Neural cell (in vitro differentiated cells): ENCODE measurements at regions not wholly inside any gene's neighbourhood (a gene's known extent, or its start where the extent isn't known, plus 50 kb on each side); places are given as distances from the start of the nearest gene placed in this dataset.

Experiments
- H2AFZ ChIP-seq: fragments of 200-600, 300-800 bp; sonication (generic), shearing (Covaris generic); 2 replicates; pipeline ENCODE4 v1.6.0; 2014; ENCODE audit warnings: low read depth, mild to moderate bottlenecking, antibody characterized with exemption, low read length, moderate library complexity
- H3F3A ChIP-seq: fragments of 200-600 bp; shearing (Covaris generic); 2 replicates; pipeline ENCODE4 v1.6.1; 2016; ENCODE audit warnings: mild to moderate bottlenecking, moderate library complexity, mixed read lengths, antibody characterized with exemption, low read length; ENCODE audit not compliant: insufficient read depth, poor library complexity, severe bottlenecking
- H3K27ac ChIP-seq: fragments of 200-600, 300-800 bp; sonication (generic), shearing (Covaris generic); 2 replicates; pipeline ENCODE4 v1.5.1; 2014; ENCODE audit warnings: mild to moderate bottlenecking, low read length, moderate library complexity
- H3K27me3 ChIP-seq: fragments of 300-800, 200-600 bp; sonication (generic), shearing (Covaris generic); 2 replicates; pipeline ENCODE4 v1.6.0; 2014; ENCODE audit warnings: mild to moderate bottlenecking, low read depth, low read length, moderate library complexity; ENCODE audit not compliant: insufficient read depth
- H3K36me3 ChIP-seq: fragments of 300-800, 200-600 bp; sonication (generic), shearing (Covaris generic); 2 replicates; pipeline ENCODE4 v1.5.1; 2014; ENCODE audit warnings: mild to moderate bottlenecking, antibody characterized with exemption, low read length, moderate library complexity; ENCODE audit not compliant: insufficient read depth
- H3K4me2 ChIP-seq: fragments of 300-800, 200-600 bp; sonication (generic), shearing (Covaris generic); 2 replicates; pipeline ENCODE4 v1.6.0; 2014; ENCODE audit warnings: mild to moderate bottlenecking, low read length
- H3K4me3 ChIP-seq: fragments of 300-800, 200-600 bp; sonication (generic), shearing (Covaris generic); 2 replicates; pipeline ENCODE4 v1.5.1; 2014; ENCODE audit warnings: mild to moderate bottlenecking, low read length, moderate library complexity
- H3K79me2 ChIP-seq: fragments of 200-600 bp; shearing (Covaris generic); replicated peaks from 2 replicates; pipeline ENCODE4 v1.6.0; 2014; ENCODE audit warnings: mild to moderate bottlenecking, low read length, moderate library complexity; ENCODE audit not compliant: insufficient read depth
- H3K9ac ChIP-seq: fragments of 300-800, 200-600 bp; sonication (generic), shearing (Covaris generic); 2 replicates; pipeline ENCODE4 v1.6.1; 2016; ENCODE audit warnings: mild to moderate bottlenecking, low read length, mixed read lengths
- H3K9me2 ChIP-seq: fragments of 200-600 bp; shearing (Covaris generic); 2 replicates; pipeline ENCODE4 v1.6.1; 2016; ENCODE audit warnings: mild to moderate bottlenecking, low read length, mixed read lengths; ENCODE audit not compliant: insufficient read depth
- H3K9me3 ChIP-seq: fragments of 200-600, 300-800 bp; sonication (generic), shearing (Covaris generic); 2 replicates; pipeline ENCODE4 v1.6.1; 2016; ENCODE audit warnings: mild to moderate bottlenecking, mixed run types, low read length, moderate library complexity, mixed read lengths
- H4K20me1 ChIP-seq: fragments of 200-600 bp; shearing (Covaris generic); 2 replicates; pipeline ENCODE4 v1.6.1; 2016; ENCODE audit warnings: mild to moderate bottlenecking, mixed run types; ENCODE audit not compliant: insufficient read depth
- CTCF ChIP-seq: fragments of 450-650 bp; IDR thresholded peaks from 2 replicates; pipeline ENCODE4 v1.5.1; 2014; ENCODE audit warnings: antibody characterized with exemption, mild to moderate bottlenecking, moderate library complexity; ENCODE audit not compliant: poor library complexity, severe bottlenecking
- EP300 ChIP-seq: fragments of 450-650 bp; conservative IDR thresholded peaks from 2 replicates; pipeline ENCODE4 v1.6.1; 2014; ENCODE audit warnings: antibody characterized with exemption, mild to moderate bottlenecking, moderate library complexity; ENCODE audit not compliant: poor library complexity, severe bottlenecking
- EZH2 ChIP-seq: fragments of 200-600, 300-800 bp; shearing (Covaris generic), sonication (generic); IDR thresholded peaks from 2 replicates; pipeline ENCODE4 v1.6.1; 2014; ENCODE audit warnings: antibody characterized with exemption, low read length, borderline replicate concordance, mild to moderate bottlenecking; ENCODE audit not compliant: insufficient read depth, poor library complexity, severe bottlenecking
- MXI1 ChIP-seq: fragments of 450-650 bp; conservative IDR thresholded peaks from 2 replicates; pipeline ENCODE4 v1.6.1; 2014; ENCODE audit warnings: antibody characterized with exemption, mild to moderate bottlenecking; ENCODE audit not compliant: poor library complexity, severe bottlenecking
- POLR2AphosphoS5 ChIP-seq: IDR thresholded peaks from 2 replicates; pipeline ENCODE4 v1.6.1; 2012
- RAD21 ChIP-seq: fragments of 450-650 bp; conservative IDR thresholded peaks from 2 replicates; pipeline ENCODE4 v1.6.1; 2014; ENCODE audit warnings: antibody characterized with exemption, mild to moderate bottlenecking, moderate library complexity
- SMC3 ChIP-seq: fragments of 450-650 bp; conservative IDR thresholded peaks from 2 replicates; pipeline ENCODE4 v1.6.1; 2014; ENCODE audit warnings: antibody characterized with exemption, mild to moderate bottlenecking, moderate library complexity; ENCODE audit not compliant: poor library complexity
- TAF1 ChIP-seq: IDR thresholded peaks from 2 replicates; pipeline ENCODE4 v1.6.1; 2012; ENCODE audit warnings: low read depth
- TF ChIP-seq, protein P1 (sequence below): IDR thresholded peaks from 2 replicates; pipeline ENCODE4 v1.6.1; 2012; ENCODE audit warnings: borderline replicate concordance

DNA sequence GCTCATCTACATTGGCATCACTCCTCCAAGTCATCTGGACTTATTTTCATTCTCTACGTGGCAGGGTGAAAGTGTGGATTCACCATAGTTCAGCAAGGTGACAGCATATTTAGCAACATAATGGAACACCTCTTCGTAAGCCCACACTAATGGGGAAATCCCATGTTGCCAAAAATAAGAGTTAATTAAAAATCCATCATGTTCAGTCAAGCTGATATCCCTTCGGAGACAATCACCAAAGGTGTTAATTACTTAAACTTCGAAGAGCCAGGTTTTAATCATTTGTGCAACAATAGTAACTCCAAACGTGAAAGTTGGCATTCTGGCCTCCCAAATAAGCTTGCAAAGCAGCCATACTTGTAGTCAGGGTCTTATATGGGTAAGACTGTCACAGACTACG is 242.9 kb downstream of the NSG2 start:
- Histone ChIP-seq H4K20me1 (no peaks in the 10 kb centered on the region), H3K27ac (no peak overlapping the region), H3K9ac (no peak overlapping the region), H3K9me3 (no peaks in the 10 kb centered on the region), H3K79me2 (no peaks in the 10 kb centered on the region), H3K36me3 (no peaks in the 10 kb centered on the region), H3F3A (peaks cover 3% of the 10 kb centered on the region), H3K4me3 (no peak overlapping the region), H3K9me2 (no peaks in the 10 kb centered on the region), H3K4me2 (no peak overlapping the region), H3K27me3 (no peaks in the 10 kb centered on the region), H2AFZ (no peak overlapping the region)
- TF ChIP-seq, protein P1, sequence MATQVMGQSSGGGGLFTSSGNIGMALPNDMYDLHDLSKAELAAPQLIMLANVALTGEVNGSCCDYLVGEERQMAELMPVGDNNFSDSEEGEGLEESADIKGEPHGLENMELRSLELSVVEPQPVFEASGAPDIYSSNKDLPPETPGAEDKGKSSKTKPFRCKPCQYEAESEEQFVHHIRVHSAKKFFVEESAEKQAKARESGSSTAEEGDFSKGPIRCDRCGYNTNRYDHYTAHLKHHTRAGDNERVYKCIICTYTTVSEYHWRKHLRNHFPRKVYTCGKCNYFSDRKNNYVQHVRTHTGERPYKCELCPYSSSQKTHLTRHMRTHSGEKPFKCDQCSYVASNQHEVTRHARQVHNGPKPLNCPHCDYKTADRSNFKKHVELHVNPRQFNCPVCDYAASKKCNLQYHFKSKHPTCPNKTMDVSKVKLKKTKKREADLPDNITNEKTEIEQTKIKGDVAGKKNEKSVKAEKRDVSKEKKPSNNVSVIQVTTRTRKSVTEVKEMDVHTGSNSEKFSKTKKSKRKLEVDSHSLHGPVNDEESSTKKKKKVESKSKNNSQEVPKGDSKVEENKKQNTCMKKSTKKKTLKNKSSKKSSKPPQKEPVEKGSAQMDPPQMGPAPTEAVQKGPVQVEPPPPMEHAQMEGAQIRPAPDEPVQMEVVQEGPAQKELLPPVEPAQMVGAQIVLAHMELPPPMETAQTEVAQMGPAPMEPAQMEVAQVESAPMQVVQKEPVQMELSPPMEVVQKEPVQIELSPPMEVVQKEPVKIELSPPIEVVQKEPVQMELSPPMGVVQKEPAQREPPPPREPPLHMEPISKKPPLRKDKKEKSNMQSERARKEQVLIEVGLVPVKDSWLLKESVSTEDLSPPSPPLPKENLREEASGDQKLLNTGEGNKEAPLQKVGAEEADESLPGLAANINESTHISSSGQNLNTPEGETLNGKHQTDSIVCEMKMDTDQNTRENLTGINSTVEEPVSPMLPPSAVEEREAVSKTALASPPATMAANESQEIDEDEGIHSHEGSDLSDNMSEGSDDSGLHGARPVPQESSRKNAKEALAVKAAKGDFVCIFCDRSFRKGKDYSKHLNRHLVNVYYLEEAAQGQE, result no peak
- TF ChIP-seq TAF1 (no peak), CTCF (no peak), EP300 (no peak), POLR2AphosphoS5 (no peak), EZH2 (no peak), SMC3 (no peak), MXI1 (no peak), RAD21 (no peak)

GRCh38 chr5:174291162-174291561 is 245.7 kb downstream of the NSG2 start:
- H3K9ac ChIP-seq, result peak overlapping the region; percentile 44
- TF ChIP-seq EZH2 (no peak), RAD21 (no peak)
- H3K27ac ChIP-seq, result peak overlapping the region; percentile 81
- peak overlapping the region; percentile 23 for H3K4me3 ChIP-seq
- no peaks in the 10 kb centered on the region for H3K36me3 ChIP-seq
- H3F3A ChIP-seq, result peaks cover 3% of the 10 kb centered on the region
- no peaks in the 10 kb centered on the region for H4K20me1 ChIP-seq
- no peak overlapping the region for H2AFZ ChIP-seq
- H3K4me2 ChIP-seq, result no peak overlapping the region
- H3K79me2 ChIP-seq, result no peaks in the 10 kb centered on the region
- no peaks in the 10 kb centered on the region for H3K9me2 ChIP-seq
- no peaks in the 10 kb centered on the region for H3K9me3 ChIP-seq
- no peaks in the 10 kb centered on the region for H3K27me3 ChIP-seq

- Histone ChIP-seq H3K27me3 (no peaks in the 10 kb centered on the region), H4K20me1 (no peaks in the 10 kb centered on the region), H3K4me2 (no peak overlapping the region), H3K9me3 (no peaks in the 10 kb centered on the region), H3K9me2 (no peaks in the 10 kb centered on the region), H3K79me2 (no peaks in the 10 kb centered on the region), H2AFZ (no peak overlapping the region), H3K36me3 (no peaks in the 10 kb centered on the region), H3K4me3 (no peak overlapping the region), H3K27ac (no peak overlapping the region), H3F3A (peaks cover 3% of the 10 kb centered on the region), H3K9ac (no peak overlapping the region)
- TF ChIP-seq TAF1 (no peak), MXI1 (no peak), SMC3 (no peak), RAD21 (no peak)
- TF ChIP-seq, protein P1, result no peak
These were observed 246.8 kb downstream of the NSG2 start for GRCh38 chr5:174292348-174292747.
